ENCODE measurements at regions not wholly inside any gene's neighbourhood (a gene's known extent, or its start where the extent isn't known, plus 50 kb on each side); places are given as distances from the start of the nearest gene placed in this dataset.

- DNase-seq, result no peak
These were observed 54.6 kb upstream of the PARM1 start for GRCh38 chr4:74878323-74878722.

GRCh38 chr4:74875451-74875850 lies 57.5 kb upstream of the PARM1 start:
- no peak for DNase-seq

GRCh38 chr4:74874753-74875367 lies 58.1 kb upstream of the PARM1 start:
- peak; percentile 57 to 79 for DNase-seq

- DNase-seq, result peak; percentile 11 to 38
These were observed 59.2 kb upstream of the PARM1 start for GRCh38 chr4:74873545-74874301.

- no peak for DNase-seq
These were observed 64.7 kb upstream of the BTC start for GRCh38 chr4:74858921-74859562.

GRCh38 chr4:74855879-74856278 lies 61.6 kb upstream of the BTC start:
- DNase-seq, result no peak

GRCh38 chr4:74848774-74849173 lies 54.5 kb upstream of the BTC start:
- DNase-seq, result no peak

GRCh38 chr4:74845834-74846233 lies 51.5 kb upstream of the BTC start:
- DNase-seq, result no peak
